ENCODE measurements at regions not wholly inside any gene's neighbourhood (a gene's known extent, or its start where the extent isn't known, plus 50 kb on each side); places are given as distances from the start of the nearest gene placed in this dataset.

- Histone ChIP-seq H3K4me1 (ENCODE audit: control insufficient read depth in 1 of 2, insufficient read depth in 2 of 2, low read depth in 1 of 2, low read length in 1 of 2) (no peaks in the 10 kb centered on the region), H3K9me3 (no peaks in the 10 kb centered on the region), H3K36me3 (replicated peaks in 1 of 2; ENCODE audit: control insufficient read depth in 1 of 2, insufficient read depth in 2 of 2, low read length in 1 of 2) (no peaks in the 10 kb centered on the region), H3K27ac (ENCODE audit: low read depth in 2 of 2, low read length in 1 of 2) (no peak overlapping the region), H2AFZ (ENCODE audit: low read depth) (no peak overlapping the region), H3K4me3 (ENCODE audit: low read depth in 2 of 2, low read length in 1 of 2) (no peak overlapping the region), H3F3A (replicated peaks; ENCODE audit: insufficient read depth) (no peaks in the 10 kb centered on the region), H3K27me3 (ENCODE audit: insufficient read depth) (no peaks in the 10 kb centered on the region), H3K4me2 (no peak overlapping the region), H3K9ac (no peak overlapping the region), H3K79me2 (ENCODE audit: insufficient read depth) (no peaks in the 10 kb centered on the region), H4K20me1 (ENCODE audit: insufficient read depth) (no peaks in the 10 kb centered on the region), H3K9me2 (no peaks in the 10 kb centered on the region)
- DNase-seq, result no peak
- WGBS (ENCODE audit: low lambda C conversion rate), result 0% methylated on average over 4 of the region's 4 CpGs
- TF ChIP-seq FOXM1 (IDR thresholded peaks at IDR 0.05; ENCODE audit: low read depth), result no peak
- no peak for TF ChIP-seq TAF1 (IDR thresholded peaks at IDR 0.05; ENCODE audit: borderline replicate concordance, low read depth, low read length)
- TF ChIP-seq ZBTB33 (IDR thresholded peaks at IDR 0.05; ENCODE audit: borderline replicate concordance, low read depth), result no peak
- TF ChIP-seq MXI1 (IDR thresholded peaks at IDR 0.05; ENCODE audit: low read depth, low read length), result no peak
- no peak for TF ChIP-seq RXRA (IDR thresholded peaks at IDR 0.05; ENCODE audit: borderline replicate concordance, low read depth)
- no peak for TF ChIP-seq GATA2 (CRISPR knock-in tag; IDR thresholded peaks at IDR 0.05)
- no peak for TF ChIP-seq NRF1 (IDR thresholded peaks at IDR 0.05; ENCODE audit: low read depth, low read length)
- TF ChIP-seq GABPA (IDR thresholded peaks at IDR 0.05; ENCODE audit: low read depth), result no peak
- TF ChIP-seq JUND (IDR thresholded peaks at IDR 0.05), result no peak
- no peak for TF ChIP-seq YY1 (IDR thresholded peaks at IDR 0.05; ENCODE audit: low read depth)
- TF ChIP-seq EZH2phosphoT487 (IDR thresholded peaks at IDR 0.05; ENCODE audit: borderline replicate concordance, low read depth), result no peak
- TF ChIP-seq MAX (IDR thresholded peaks at IDR 0.05; ENCODE audit: low read depth), result no peak
- TF ChIP-seq POLR2AphosphoS5 (IDR thresholded peaks at IDR 0.05; ENCODE audit: low read depth, low read length), result no peak
- TF ChIP-seq SMC3 (IDR thresholded peaks at IDR 0.05; ENCODE audit: low read depth, low read length), result no peak
- no peak for TF ChIP-seq RAD21 (IDR thresholded peaks at IDR 0.05; ENCODE audit: low read length)
- no peak for TF ChIP-seq TCF12 (IDR thresholded peaks at IDR 0.05)
- ChIA-PET POLR2A (no interaction called here), CTCF (no interaction called here)
These were observed 76.4 kb downstream of the BOD1L2 start for GRCh38 chr18:57223144-57223870.

- no peaks in the 10 kb centered on the region for H3K4me1 ChIP-seq (ENCODE audit: control insufficient read depth in 1 of 2, insufficient read depth in 2 of 2, low read depth in 1 of 2, low read length in 1 of 2)
- H3F3A ChIP-seq (replicated peaks; ENCODE audit: insufficient read depth), result no peaks in the 10 kb centered on the region
- H2AFZ ChIP-seq (ENCODE audit: low read depth), result no peak overlapping the region
- H3K9me3 ChIP-seq, result no peaks in the 10 kb centered on the region
- ChIA-PET CTCF (no interaction called here), POLR2A (interaction anchor here (1.0 kb wide), 1 partner anchor 82 kb away, joined by 3 read pairs; no protein-coding TSS in a partner anchor)
- H3K9ac ChIP-seq, result no peak overlapping the region
- TF ChIP-seq NFIC (IDR thresholded peaks at IDR 0.05; ENCODE audit: borderline replicate concordance) (no peak), TAF1 (IDR thresholded peaks at IDR 0.05; ENCODE audit: borderline replicate concordance, low read depth, low read length) (no peak), SMC3 (IDR thresholded peaks at IDR 0.05; ENCODE audit: low read depth, low read length) (no peak), FOSL2 (IDR thresholded peaks at IDR 0.05; ENCODE audit: borderline replicate concordance, low read depth) (no peak), NRF1 (IDR thresholded peaks at IDR 0.05; ENCODE audit: low read depth, low read length) (no peak), PBX3 (IDR thresholded peaks at IDR 0.05) (no peak), RAD21 (IDR thresholded peaks at IDR 0.05; ENCODE audit: low read length) (no peak), MAX (IDR thresholded peaks at IDR 0.05; ENCODE audit: low read depth) (no peak)
- no peaks in the 10 kb centered on the region for H3K27me3 ChIP-seq (ENCODE audit: insufficient read depth)
- no peak overlapping the region for H3K4me2 ChIP-seq
- H3K36me3 ChIP-seq (replicated peaks in 1 of 2; ENCODE audit: control insufficient read depth in 1 of 2, insufficient read depth in 2 of 2, low read length in 1 of 2), result no peaks in the 10 kb centered on the region
- WGBS (ENCODE audit: low lambda C conversion rate), result 37% methylated on average over 5 of the region's 7 CpGs
- no peak overlapping the region for H3K4me3 ChIP-seq (ENCODE audit: low read depth in 2 of 2, low read length in 1 of 2)
- no peaks in the 10 kb centered on the region for H3K9me2 ChIP-seq
- no peak for DNase-seq
- no peak overlapping the region for H3K27ac ChIP-seq (ENCODE audit: low read depth in 2 of 2, low read length in 1 of 2)
- H3K79me2 ChIP-seq (ENCODE audit: insufficient read depth), result no peaks in the 10 kb centered on the region
- no peaks in the 10 kb centered on the region for H4K20me1 ChIP-seq (ENCODE audit: insufficient read depth)
These were observed 84.1 kb downstream of the BOD1L2 start for GRCh38 chr18:57230861-57231585.
